ENCODE measurements at regions not wholly inside any gene's neighbourhood (a gene's known extent, or its start where the extent isn't known, plus 50 kb on each side); places are given as distances from the start of the nearest gene placed in this dataset.

DNA sequence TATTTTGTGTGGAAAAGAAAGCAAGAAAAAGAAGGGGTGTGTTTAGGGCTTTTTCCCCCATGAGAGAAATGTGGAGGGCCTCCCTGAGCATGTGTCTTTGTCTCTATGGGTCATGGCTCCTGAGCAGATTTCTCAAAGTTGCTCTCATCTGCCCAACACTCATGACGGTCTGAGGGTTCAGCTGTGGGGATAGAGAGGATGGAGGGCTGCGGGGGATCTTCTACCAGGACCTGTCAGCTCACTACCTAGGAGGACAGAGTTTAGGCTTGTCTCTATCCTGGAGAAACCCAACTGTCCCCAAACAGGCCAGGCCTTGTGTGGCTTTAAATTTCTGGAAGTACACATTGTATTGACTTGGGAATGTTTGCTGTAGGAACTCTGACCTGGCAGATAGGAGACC lies 342.2 kb downstream of the MYCN start:
- TF ChIP-seq YY1 (IDR thresholded peaks at IDR 0.05; ENCODE audit: insufficient read depth, insufficient read length) (no peak), SUZ12 (IDR thresholded peaks at IDR 0.05; ENCODE audit: extremely low read depth, insufficient read depth, insufficient read length) (no peak)
